ENCODE measurements at regions not wholly inside any gene's neighbourhood (a gene's known extent, or its start where the extent isn't known, plus 50 kb on each side); places are given as distances from the start of the nearest gene placed in this dataset.

- TF ChIP-seq CEBPB (IDR thresholded peaks at IDR 0.05) (no peak), YY1 (IDR thresholded peaks at IDR 0.05; ENCODE audit: low read depth) (no peak), NFIC (IDR thresholded peaks at IDR 0.05) (no peak), CREB1 (IDR thresholded peaks at IDR 0.05; ENCODE audit: low read depth) (no peak), EP300 (IDR thresholded peaks at IDR 0.05; ENCODE audit: borderline replicate concordance) (no peak), TCF12 (IDR thresholded peaks at IDR 0.05; ENCODE audit: low read depth) (no peak), ZBTB7A (IDR thresholded peaks at IDR 0.05; ENCODE audit: low read depth) (no peak), EGR1 (IDR thresholded peaks at IDR 0.05) (no peak), RAD21 (IDR thresholded peaks at IDR 0.05; ENCODE audit: low read depth) (no peak), TAF1 (IDR thresholded peaks at IDR 0.05; ENCODE audit: low read depth) (no peak), FOXM1 (IDR thresholded peaks at IDR 0.05; ENCODE audit: borderline replicate concordance, low read depth) (no peak)
- TF ChIP-seq, protein P1, sequence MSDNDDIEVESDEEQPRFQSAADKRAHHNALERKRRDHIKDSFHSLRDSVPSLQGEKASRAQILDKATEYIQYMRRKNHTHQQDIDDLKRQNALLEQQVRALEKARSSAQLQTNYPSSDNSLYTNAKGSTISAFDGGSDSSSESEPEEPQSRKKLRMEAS (IDR thresholded peaks at IDR 0.05): no peak
- TF ChIP-seq, protein P2, sequence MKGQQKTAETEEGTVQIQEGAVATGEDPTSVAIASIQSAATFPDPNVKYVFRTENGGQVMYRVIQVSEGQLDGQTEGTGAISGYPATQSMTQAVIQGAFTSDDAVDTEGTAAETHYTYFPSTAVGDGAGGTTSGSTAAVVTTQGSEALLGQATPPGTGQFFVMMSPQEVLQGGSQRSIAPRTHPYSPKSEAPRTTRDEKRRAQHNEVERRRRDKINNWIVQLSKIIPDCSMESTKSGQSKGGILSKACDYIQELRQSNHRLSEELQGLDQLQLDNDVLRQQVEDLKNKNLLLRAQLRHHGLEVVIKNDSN (IDR thresholded peaks at IDR 0.05): no peak
- TF ChIP-seq, protein P3, sequence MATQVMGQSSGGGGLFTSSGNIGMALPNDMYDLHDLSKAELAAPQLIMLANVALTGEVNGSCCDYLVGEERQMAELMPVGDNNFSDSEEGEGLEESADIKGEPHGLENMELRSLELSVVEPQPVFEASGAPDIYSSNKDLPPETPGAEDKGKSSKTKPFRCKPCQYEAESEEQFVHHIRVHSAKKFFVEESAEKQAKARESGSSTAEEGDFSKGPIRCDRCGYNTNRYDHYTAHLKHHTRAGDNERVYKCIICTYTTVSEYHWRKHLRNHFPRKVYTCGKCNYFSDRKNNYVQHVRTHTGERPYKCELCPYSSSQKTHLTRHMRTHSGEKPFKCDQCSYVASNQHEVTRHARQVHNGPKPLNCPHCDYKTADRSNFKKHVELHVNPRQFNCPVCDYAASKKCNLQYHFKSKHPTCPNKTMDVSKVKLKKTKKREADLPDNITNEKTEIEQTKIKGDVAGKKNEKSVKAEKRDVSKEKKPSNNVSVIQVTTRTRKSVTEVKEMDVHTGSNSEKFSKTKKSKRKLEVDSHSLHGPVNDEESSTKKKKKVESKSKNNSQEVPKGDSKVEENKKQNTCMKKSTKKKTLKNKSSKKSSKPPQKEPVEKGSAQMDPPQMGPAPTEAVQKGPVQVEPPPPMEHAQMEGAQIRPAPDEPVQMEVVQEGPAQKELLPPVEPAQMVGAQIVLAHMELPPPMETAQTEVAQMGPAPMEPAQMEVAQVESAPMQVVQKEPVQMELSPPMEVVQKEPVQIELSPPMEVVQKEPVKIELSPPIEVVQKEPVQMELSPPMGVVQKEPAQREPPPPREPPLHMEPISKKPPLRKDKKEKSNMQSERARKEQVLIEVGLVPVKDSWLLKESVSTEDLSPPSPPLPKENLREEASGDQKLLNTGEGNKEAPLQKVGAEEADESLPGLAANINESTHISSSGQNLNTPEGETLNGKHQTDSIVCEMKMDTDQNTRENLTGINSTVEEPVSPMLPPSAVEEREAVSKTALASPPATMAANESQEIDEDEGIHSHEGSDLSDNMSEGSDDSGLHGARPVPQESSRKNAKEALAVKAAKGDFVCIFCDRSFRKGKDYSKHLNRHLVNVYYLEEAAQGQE (IDR thresholded peaks at IDR 0.05; ENCODE audit: low read depth): no peak
These were observed 143.8 kb upstream of the FOXF1 start for GRCh38 chr16:86366481-86366880.

Measured in Ishikawa (cell line).